ENCODE measurements at regions not wholly inside any gene's neighbourhood (a gene's known extent, or its start where the extent isn't known, plus 50 kb on each side); places are given as distances from the start of the nearest gene placed in this dataset.
"Not testable (repeated sequence)": the region's sequence is repeated elsewhere in the genome, so short reads cannot be mapped to it uniquely, and the experiment has no call there.

GRCh38 chr5:121006217-121006616 lies 542.1 kb downstream of the PRR16 start:
- DNase-seq (ENCODE audit: low read depth) = no peak

DNA sequence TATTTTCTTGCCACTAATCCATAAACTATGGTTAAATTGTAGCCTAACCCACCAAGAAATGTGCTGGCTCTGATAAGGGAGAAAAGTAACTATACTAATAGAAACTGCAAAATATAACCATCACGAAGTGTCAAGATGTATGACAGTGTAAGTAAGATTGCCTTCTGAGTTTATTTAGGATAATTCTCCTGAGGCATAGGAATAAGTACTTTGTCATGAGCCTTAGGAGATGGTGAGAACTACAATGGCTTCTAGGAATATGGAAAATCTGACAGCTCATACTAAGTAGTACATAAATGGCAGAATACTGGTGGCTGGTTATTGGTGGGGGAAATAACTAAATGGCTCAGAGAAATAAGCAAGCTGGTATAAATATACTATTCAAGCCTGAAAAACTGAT lies 543.9 kb downstream of the PRR16 start:
- DNase-seq (ENCODE audit: low read depth) = no peak

DNA sequence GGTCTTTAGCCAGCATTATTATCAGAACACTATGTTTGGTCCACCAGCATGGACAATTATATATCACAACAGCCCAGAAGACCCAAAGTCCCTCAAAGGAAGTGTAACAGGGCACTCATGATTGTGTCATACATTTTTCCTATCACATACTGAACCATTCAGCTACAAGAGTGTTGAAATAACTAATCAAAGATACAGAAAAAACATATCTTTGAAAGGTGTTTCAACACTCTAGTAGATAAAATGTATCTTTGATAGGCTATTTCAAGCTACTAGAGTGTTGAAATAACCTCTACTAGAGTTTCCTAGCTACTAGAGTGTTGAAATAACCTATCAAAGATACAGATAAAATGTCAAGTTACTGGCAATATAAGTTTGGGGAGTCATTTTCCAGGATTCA lies 545.0 kb downstream of the PRR16 start:
- no peak for DNase-seq (ENCODE audit: low read depth)

- DNase-seq (ENCODE audit: low read depth) = no peak
Measured at GRCh38 chr5:121018004-121018403, 553.9 kb downstream of the PRR16 start.

GRCh38 chr5:121019106-121019505 lies 555.0 kb downstream of the PRR16 start:
- DNase-seq (ENCODE audit: low read depth) = no peak

DNA sequence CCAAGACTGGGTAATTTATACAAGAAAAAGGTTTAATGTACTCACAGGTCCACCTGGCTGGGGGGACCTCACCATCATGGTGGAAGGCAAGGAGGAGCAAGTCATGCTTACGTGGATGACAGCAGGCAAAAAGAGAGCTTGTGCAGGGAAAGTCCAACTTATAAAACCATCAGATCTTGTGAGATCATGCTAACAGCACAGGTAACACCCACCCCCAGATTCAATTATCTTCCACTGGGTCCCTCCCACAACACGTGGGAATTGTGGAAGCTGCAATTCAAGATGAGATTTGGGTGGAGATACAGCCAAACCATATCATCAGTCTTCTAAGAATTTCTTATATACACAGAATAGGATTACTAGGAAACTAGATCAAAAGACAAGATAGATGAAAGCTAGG lies 555.6 kb downstream of the PRR16 start:
- no peak for DNase-seq (ENCODE audit: low read depth)

DNA sequence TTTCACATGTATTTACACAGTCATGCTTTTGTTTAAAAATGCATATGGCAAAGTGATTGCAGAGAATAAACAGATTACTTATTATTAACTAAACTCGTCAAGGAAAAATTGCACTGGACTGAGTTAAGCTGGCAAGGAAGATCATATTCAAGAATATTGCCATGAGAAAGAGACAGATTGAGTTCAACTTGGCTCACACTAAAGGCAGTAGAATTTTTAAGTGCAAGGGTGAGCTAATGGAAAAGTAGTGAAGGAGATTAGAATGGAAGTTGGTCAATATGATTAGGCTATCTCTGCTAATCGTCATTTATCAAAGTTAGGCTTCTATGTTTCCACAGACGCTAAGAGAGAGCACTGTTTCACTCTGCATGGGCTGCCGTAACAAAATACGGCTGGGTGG lies 557.6 kb downstream of the PRR16 start:
- no peak for DNase-seq (ENCODE audit: low read depth)

- no peak for DNase-seq (ENCODE audit: low read depth)
Measured at GRCh38 chr5:121024416-121025311, 560.6 kb downstream of the PRR16 start.

GRCh38 chr5:121025671-121026070 lies 561.6 kb downstream of the PRR16 start:
- no peak for DNase-seq (ENCODE audit: low read depth)

DNA sequence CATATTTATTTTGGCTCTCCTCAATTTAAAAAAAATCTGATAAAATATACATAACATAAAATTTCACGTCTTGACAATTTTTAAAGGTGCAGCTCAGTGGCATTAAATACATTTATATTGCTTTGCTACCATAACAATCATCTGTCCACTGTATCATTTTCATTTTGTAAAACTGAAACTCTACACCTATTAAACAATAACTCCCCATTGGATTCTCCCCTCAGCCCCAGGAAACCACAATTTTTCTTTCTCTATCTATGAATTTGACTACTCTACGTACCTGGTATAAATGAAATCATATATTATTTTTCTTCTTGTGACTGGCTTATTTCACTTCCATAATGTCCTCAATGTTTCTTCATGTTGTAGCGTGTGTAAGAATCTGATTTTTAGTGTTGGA lies 563.5 kb downstream of the PRR16 start:
- no peak for DNase-seq (ENCODE audit: low read depth)

GRCh38 chr5:121029536-121030245 lies 565.6 kb downstream of the PRR16 start:
- no peak for DNase-seq (ENCODE audit: low read depth)

- no peak for DNase-seq (ENCODE audit: low read depth)
Measured at GRCh38 chr5:121031491-121031890, 567.4 kb downstream of the PRR16 start.

- no peak for DNase-seq (ENCODE audit: low read depth)
Measured at GRCh38 chr5:121033334-121033733, 569.2 kb downstream of the PRR16 start.

GRCh38 chr5:121038438-121038837 lies 574.3 kb downstream of the PRR16 start:
- DNase-seq (ENCODE audit: low read depth) = no peak

GRCh38 chr5:121049971-121050370 lies 585.9 kb downstream of the PRR16 start:
- DNase-seq (ENCODE audit: low read depth) = no peak

- no peak for DNase-seq (ENCODE audit: low read depth)
Measured at GRCh38 chr5:121053055-121053985, 589.2 kb downstream of the PRR16 start.

- DNase-seq (ENCODE audit: low read depth) = no peak
Measured at GRCh38 chr5:121055586-121055985, 591.5 kb downstream of the PRR16 start.

DNA sequence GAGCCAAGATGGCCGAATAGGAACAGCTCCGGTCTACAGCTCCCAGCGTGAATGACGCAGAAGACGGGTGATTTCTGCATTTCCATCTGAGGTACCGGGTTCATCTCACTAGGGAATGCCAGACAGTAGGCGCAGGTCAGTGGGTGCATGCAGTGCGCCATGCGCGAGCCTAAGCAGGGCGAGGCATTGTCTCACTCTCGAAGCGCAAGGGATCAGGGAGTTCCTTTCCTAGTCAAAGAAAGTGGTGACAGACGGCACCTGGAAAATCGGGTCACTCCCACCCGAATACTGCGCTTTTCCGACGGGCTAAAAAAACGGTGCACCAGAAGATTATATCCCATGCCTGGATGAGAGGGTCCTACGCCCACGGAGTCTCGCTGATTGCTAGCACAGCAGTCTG lies 600.1 kb downstream of the PRR16 start:
- DNase-seq (ENCODE audit: low read depth) = not testable (repeated sequence)

GRCh38 chr5:121086671-121087070 lies 622.6 kb downstream of the PRR16 start:
- DNase-seq (ENCODE audit: low read depth) = no peak

- DNase-seq (ENCODE audit: low read depth) = no peak
Measured at GRCh38 chr5:121087560-121087959, 623.5 kb downstream of the PRR16 start.

DNA sequence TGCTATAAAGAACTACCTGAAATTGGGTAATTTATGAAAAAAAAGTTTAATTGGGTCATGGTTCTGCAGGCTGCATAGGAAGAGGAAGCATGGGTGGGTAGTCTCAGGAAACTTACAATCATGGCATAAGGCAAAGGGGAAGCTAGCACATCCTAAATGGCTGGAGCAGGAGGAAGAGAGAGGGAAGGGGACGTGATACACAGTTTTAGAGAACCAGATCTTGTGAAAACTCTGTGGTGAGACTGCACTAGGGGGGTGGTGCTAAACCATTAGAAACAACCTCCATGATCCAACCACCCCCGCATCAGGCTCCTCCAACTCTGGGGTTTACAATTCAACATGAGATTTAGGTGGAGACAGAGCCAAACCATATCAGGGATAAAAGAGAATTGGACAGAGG lies 624.2 kb downstream of the PRR16 start:
- no peak for DNase-seq (ENCODE audit: low read depth)

DNA sequence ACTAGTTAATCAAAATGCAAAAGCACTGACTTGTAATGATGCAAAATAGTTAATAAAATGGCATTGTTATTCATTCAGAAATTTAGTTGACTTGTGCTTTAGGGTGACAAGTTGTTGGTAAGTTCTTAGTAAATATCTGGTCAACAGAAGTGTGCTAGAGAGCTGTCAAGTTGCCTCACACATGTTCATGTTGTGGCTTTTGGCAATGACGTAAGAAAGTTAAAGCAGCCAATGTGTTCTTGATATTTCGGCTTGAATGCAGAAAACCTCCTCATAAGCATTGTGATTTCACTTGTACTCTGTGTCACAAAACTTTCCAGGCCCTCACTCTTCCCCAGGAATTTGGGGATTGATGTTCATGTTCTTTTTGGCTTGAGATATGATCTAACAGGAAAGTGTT lies 626.7 kb downstream of the PRR16 start:
- no peak for DNase-seq (ENCODE audit: low read depth)
